Gastroesophageal sphincter (tissue), 3 donors: ENCODE measurements at regions not wholly inside any gene's neighbourhood (a gene's known extent, or its start where the extent isn't known, plus 50 kb on each side); places are given as distances from the start of the nearest gene placed in this dataset.

ENCODE experiments used
- CTCF ChIP-seq, 4 experiments: fragments of 200-600 bp in 2 of 4; fragments of 450-650 bp in 2 of 4; sonication (generic) in 1 of 4; IDR thresholded peaks; one replicate each; pipeline ENCODE4 v1.5.1; 2017 to 2019; ENCODE audit warnings: antibody characterized with exemption in 4 of 4, mild to moderate bottlenecking in 2 of 4, moderate library complexity in 2 of 4
- EP300 ChIP-seq: sonication (generic); formaldehyde crosslinking; IDR thresholded peaks from one replicate; pipeline ENCODE4 v1.6.1; 2017; ENCODE audit warnings: antibody characterized with exemption, mild to moderate bottlenecking
- POLR2A ChIP-seq, 2 donors: fragments of 450-650 bp; IDR thresholded peaks; one replicate each; pipeline ENCODE4 v1.6.1; 2017; ENCODE audit warnings: antibody characterized with exemption in 2 of 2, mild to moderate bottlenecking in 2 of 2, moderate library complexity in 1 of 2
- POLR2AphosphoS5 ChIP-seq: sonication (generic); formaldehyde crosslinking; IDR thresholded peaks from one replicate; pipeline ENCODE4 v1.6.1; 2017; ENCODE audit warnings: antibody characterized with exemption

- no peak for TF ChIP-seq CTCF (IDR thresholded peaks at IDR 0.05)
- no peak for TF ChIP-seq EP300
- TF ChIP-seq POLR2A (IDR thresholded peaks at IDR 0.05): no peak
- TF ChIP-seq POLR2AphosphoS5: no peak
These were observed 237.0 kb downstream of the LPIN1 start for GRCh38 chr2:11983401-11983800.
